K562 (cell line): ENCODE measurements at regions not wholly inside any gene's neighbourhood (a gene's known extent, or its start where the extent isn't known, plus 50 kb on each side); places are given as distances from the start of the nearest gene placed in this dataset.

Experiments
- ATAC-seq: fragments of 200-7000 bp; cut with Tn5 transposase; 3 replicates; pipeline ENCODE4 v1.9.1; 2020; ENCODE audit warnings: moderate library complexity
- BruUV-seq: library from RNA; stranded (reverse); fragments of 400-500 nt; replicated peaks from 2 replicates; lab custom pipeline; 2021; lab: Mats Ljungman, UMichigan
- CTCF ChIA-PET: fragments of 300-600 bp; formaldehyde crosslinking; extraction: SDS; loops from one replicate; lab custom pipeline; 2021; ENCODE audit warnings: low intra/inter-chr PET ratio; lab: Yijun Ruan, JAX
- POLR2A ChIA-PET: fragments of 300-600, 350-650 bp; sonication (Branson Sonifier 250); formaldehyde crosslinking; extraction: SDS; loops from one replicate; lab custom pipeline; 2021; ENCODE audit warnings: antibody characterized with exemption, inconsistent platforms; lab: Yijun Ruan, JAX
- DNase-seq, 4 experiments: peaks; one replicate each; pipeline versions ENCODE4 v3.0.0 to v3.0.0-alpha.2; 2011 to 2018; ENCODE audit warnings: low spot score in 3 of 4, mixed read lengths in 3 of 4; ENCODE audit errors: extremely low read depth in 1 of 4
- FAIRE-seq: peaks from 2 replicates; lab custom pipeline; 2011; peaks lifted over from hg19 to GRCh38; lab: Jason Lieb, UNC
- H2AFZ ChIP-seq: 2 replicates; pipeline ENCODE4 v1.6.0; 2011; ENCODE audit warnings: low read depth, low read length, control low read depth, inconsistent platforms
- H3K27ac ChIP-seq: fragments of 200-600 bp; 3 replicates; pipeline ENCODE4 v1.8.0; 2011; ENCODE audit warnings: low read depth, mild to moderate bottlenecking, control low read depth, inconsistent platforms, low read length, moderate library complexity, mixed read lengths; ENCODE audit errors: extremely low read depth
- H3K27me3 ChIP-seq, 2 experiments: fragments of 300-600 bp in 1 of 2; 2 replicates in 1 of 2; 3 replicates in 1 of 2; pipeline versions ENCODE4 v1.6.0 to v1.8.0; 2011; ENCODE audit warnings: inconsistent platforms in 2 of 2, low read length in 2 of 2, mild to moderate bottlenecking in 1 of 2, mixed read lengths in 1 of 2, moderate library complexity in 1 of 2; ENCODE audit not compliant: control insufficient read depth in 2 of 2, insufficient read depth in 2 of 2
- H3K36me3 ChIP-seq: fragments of 300-600 bp; 3 replicates; pipeline ENCODE4 v1.8.0; 2011; ENCODE audit warnings: mild to moderate bottlenecking, low read length, inconsistent platforms; ENCODE audit not compliant: control insufficient read depth, insufficient read depth
- H3K4me1 ChIP-seq, 2 experiments: fragments of 200-600 bp in 1 of 2; replicated peaks in 1 of 2; 2 replicates in 1 of 2; 3 replicates in 1 of 2; pipeline versions ENCODE4 v1.5.1 to v1.8.0; 2011; ENCODE audit warnings: inconsistent platforms in 2 of 2, low read length in 2 of 2, mild to moderate bottlenecking in 1 of 2, mixed read lengths in 1 of 2, moderate library complexity in 1 of 2; ENCODE audit not compliant: control insufficient read depth in 2 of 2, insufficient read depth in 2 of 2
- H3K4me2 ChIP-seq: 2 replicates; pipeline ENCODE4 v1.6.1; 2011; ENCODE audit warnings: low read length, control low read depth, inconsistent platforms, mixed read lengths; ENCODE audit not compliant: insufficient read depth
- H3K4me3 ChIP-seq: fragments of 200-600 bp; sonication (generic), shearing (Covaris generic); 2 replicates; pipeline ENCODE4 v1.5.1; 2016; ENCODE audit warnings: control low read depth, inconsistent platforms
- H3K79me2 ChIP-seq: fragments of 200-600 bp; 3 replicates; pipeline ENCODE4 v1.8.0; 2011; ENCODE audit warnings: low read length, inconsistent platforms; ENCODE audit not compliant: control insufficient read depth, insufficient read depth
- H3K9ac ChIP-seq, 2 experiments: 2 replicates each; pipeline versions ENCODE4 v1.6.0 to v1.6.1; 2011; ENCODE audit warnings: low read depth in 2 of 2, low read length in 2 of 2, control low read depth in 1 of 2, inconsistent platforms in 1 of 2, mild to moderate bottlenecking in 1 of 2, mixed read lengths in 1 of 2; ENCODE audit not compliant: insufficient read depth in 1 of 2
- H3K9me1 ChIP-seq: one replicate; pipeline ENCODE4 v1.6.0; 2011; ENCODE audit warnings: inconsistent platforms, mild to moderate bottlenecking, low read length, moderate library complexity; ENCODE audit not compliant: control insufficient read depth, insufficient read depth
- H3K9me3 ChIP-seq: replicated peaks from 2 replicates; pipeline ENCODE4 v1.5.1; 2011; ENCODE audit warnings: low read depth, low read length, inconsistent platforms; ENCODE audit not compliant: control insufficient read depth, insufficient read depth
- H4K20me1 ChIP-seq: replicated peaks from 2 replicates; pipeline ENCODE4 v1.6.1; 2011; ENCODE audit warnings: low read length, inconsistent platforms, mixed read lengths; ENCODE audit not compliant: control insufficient read depth, insufficient read depth
- ESRRA ChIP-seq: fragments of 450-650 bp; IDR thresholded peaks from 2 replicates; pipeline ENCODE4 v1.6.1; 2014; ENCODE audit warnings: low read depth, mild to moderate bottlenecking, moderate library complexity, borderline replicate concordance
- HOXB6 ChIP-seq: fragments of 250-450 bp; sonication (Bioruptor Pico); IDR thresholded peaks from 2 replicates; pipeline ENCODE4 v1.5.1; 2022; ENCODE audit warnings: mild to moderate bottlenecking, borderline replicate concordance
- NCOA4 ChIP-seq: fragments of 450-650 bp; IDR thresholded peaks from 2 replicates; pipeline ENCODE4 v1.6.1; 2018; ENCODE audit warnings: mild to moderate bottlenecking; ENCODE audit not compliant: partially characterized antibody
- PHF8 ChIP-seq: fragments of 200-600 bp; sonication (generic); IDR thresholded peaks from 2 replicates; pipeline ENCODE4 v1.6.1; 2012; ENCODE audit warnings: mixed run types, mild to moderate bottlenecking, inconsistent platforms, low read length, moderate library complexity, borderline replicate concordance
- POLR2H ChIP-seq: IDR thresholded peaks from 2 replicates; pipeline ENCODE4 v1.6.1; 2016; ENCODE audit warnings: missing genetic modification characterization, low read depth, mild to moderate bottlenecking, control low read depth, missing compliant biosample characterization, moderate library complexity
- RFX1 ChIP-seq: fragments of 450-650 bp; IDR thresholded peaks from 2 replicates; pipeline ENCODE4 v1.6.1; 2016; ENCODE audit warnings: mild to moderate bottlenecking, moderate library complexity
- SLC30A9 ChIP-seq: fragments of 250-450 bp; sonication (Bioruptor Pico); IDR thresholded peaks from 2 replicates; pipeline ENCODE4 v1.8.0; 2022; ENCODE audit warnings: mild to moderate bottlenecking, moderate library complexity
- SP1 ChIP-seq: sonication (generic); formaldehyde crosslinking; IDR thresholded peaks from 2 replicates; pipeline ENCODE4 v1.8.1; 2022; ENCODE audit warnings: mild to moderate bottlenecking, missing genetic modification reagents
- XRCC5 ChIP-seq: fragments of 200-400 bp; formaldehyde crosslinking; IDR thresholded peaks from 2 replicates; pipeline ENCODE4 v1.6.1; 2017; ENCODE audit warnings: low read depth, mild to moderate bottlenecking, low read length
- ZBTB40 ChIP-seq, 2 experiments: fragments of 450-650 bp in 1 of 2; sonication (generic) in 1 of 2; formaldehyde crosslinking in 1 of 2; IDR thresholded peaks; 2 replicates each; pipeline versions ENCODE4 v1.7.1 to v1.9.0; 2016 to 2022; ENCODE audit warnings: inconsistent platforms in 1 of 2, mild to moderate bottlenecking in 1 of 2, missing genetic modification reagents in 1 of 2
- ZNF212 ChIP-seq: fragments of 450-650 bp; formaldehyde crosslinking; IDR thresholded peaks from 2 replicates; pipeline ENCODE4 v1.4.0; 2020; ENCODE audit warnings: mild to moderate bottlenecking
- ZNF232 ChIP-seq: sonication (generic); formaldehyde crosslinking; IDR thresholded peaks from 2 replicates; pipeline ENCODE4 v1.8.0; 2022; ENCODE audit warnings: mild to moderate bottlenecking, missing genetic modification reagents
- ZNF384 ChIP-seq: IDR thresholded peaks from 2 replicates; pipeline ENCODE4 v1.6.1; 2012; ENCODE audit warnings: low read depth, low read length, improper control_type of control experiment
- WGBS: fragments of 100-300 bp; shearing (Covaris generic); methylation state at CpG from one replicate; pipeline ENCODE4 v1.1.6; 2016; ENCODE audit warnings: low coverage, mixed read lengths; ENCODE audit not compliant: insufficient coverage; ENCODE audit errors: missing lambda C conversion rate; 5-methylcytosine and 5-hydroxymethylcytosine counted together
- in situ Hi-C: fragments of 300-500 bp; cut with MboI; formaldehyde crosslinking; loops from 4 replicates; pipeline ENCODE4 v1.15.0; 2018; ENCODE audit warnings: inconsistent platforms, mixed read lengths
- intact Hi-C: fragments of 100-400 bp; cut with micrococcal nuclease; formaldehyde crosslinking; loops from 2 replicates; pipeline ENCODE4 v1.14.2; 2022

DNA sequence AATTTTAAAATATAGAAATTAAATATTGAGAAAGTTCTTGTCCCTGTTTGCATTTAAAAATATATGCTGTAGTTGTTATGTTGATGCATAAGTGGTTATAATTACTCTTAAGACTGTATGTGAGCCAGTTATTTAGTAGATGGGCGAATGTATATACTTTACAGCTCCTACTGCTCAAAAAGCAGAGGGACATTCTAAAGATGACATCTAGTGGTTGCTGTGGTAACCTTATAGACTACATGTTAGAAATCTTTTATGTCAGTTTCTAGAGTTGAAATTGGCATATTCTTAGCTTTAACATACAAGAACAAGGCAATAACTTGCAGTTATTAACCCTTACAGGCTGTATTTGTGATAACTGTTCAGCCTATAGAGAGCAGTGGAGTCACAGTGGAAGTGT, 160.5 kb downstream of the OLFM4 start:
- FAIRE-seq (no peak), ATAC-seq (no peak), DNase-seq (no peak)
- Histone ChIP-seq H3K9ac (no peak overlapping the region), H2AFZ (no peak overlapping the region), H3K79me2 (no peaks in the 10 kb centered on the region), H3K36me3 (no peaks in the 10 kb centered on the region), H3K27me3 (no peaks in the 10 kb centered on the region), H3K4me2 (no peak overlapping the region), H3K9me3 (no peaks in the 10 kb centered on the region), H4K20me1 (no peaks in the 10 kb centered on the region), H3K27ac (no peak overlapping the region), H3K4me1 (no peaks in the 10 kb centered on the region), H3K9me1 (no peaks in the 10 kb centered on the region), H3K4me3 (no peak overlapping the region)
- ChIA-PET POLR2A (no interaction called here), CTCF (no interaction called here)
- intact Hi-C loops, result no loop called here
- no TSS peak for BruUV-seq
- in situ Hi-C loops, result no loop called here
- WGBS, result 0% methylated on average over 1 of the region's 1 CpG
- TF ChIP-seq XRCC5 (no peak), SLC30A9 (no peak), RFX1 (no peak), ESRRA (no peak), PHF8 (no peak), ZNF232 (CRISPR knock-in tag) (no peak), POLR2H (tag) (no peak), ZNF212 (CRISPR knock-in tag) (no peak), HOXB6 (CRISPR knock-in tag) (no peak), ZNF384 (no peak), NCOA4 (no peak), ZBTB40 (IDR thresholded peaks at IDR 0.05) (no peak), ZBTB40 (CRISPR knock-in tag; IDR thresholded peaks at IDR 0.05) (no peak), SP1 (CRISPR knock-in tag) (no peak)
